AG09319 (cell line): ENCODE measurements at regions not wholly inside any gene's neighbourhood (a gene's known extent, or its start where the extent isn't known, plus 50 kb on each side); places are given as distances from the start of the nearest gene placed in this dataset.

Source experiments
- DNase-seq: peaks from one replicate; pipeline ENCODE4 v3.0.0-alpha.2; 2010; ENCODE audit warnings: low read depth; ENCODE audit errors: extremely low read depth
- CTCF ChIP-seq: IDR thresholded peaks from 2 replicates; pipeline ENCODE4 v1.5.1; 2011; ENCODE audit warnings: low read depth, mild to moderate bottlenecking, inconsistent platforms, low read length, moderate library complexity

- no peak for TF ChIP-seq CTCF
- DNase-seq = no peak
These were observed 110.5 kb upstream of the HABP2 start for GRCh38 chr10:113442336-113442735.

- TF ChIP-seq CTCF = no peak
- no peak for DNase-seq
These were observed 109.5 kb upstream of the HABP2 start for GRCh38 chr10:113443141-113443925.

GRCh38 chr10:113444766-113445365, 108.0 kb upstream of the HABP2 start:
- TF ChIP-seq CTCF = no peak
- DNase-seq = no peak

GRCh38 chr10:113445736-113446135, 107.1 kb upstream of the HABP2 start:
- DNase-seq = no peak
- no peak for TF ChIP-seq CTCF

GRCh38 chr10:113446739-113447138, 106.1 kb upstream of the HABP2 start:
- no peak for TF ChIP-seq CTCF
- DNase-seq = no peak

GRCh38 chr10:113447278-113447677, 105.6 kb upstream of the HABP2 start:
- no peak for TF ChIP-seq CTCF

GRCh38 chr10:113449006-113449695, 103.7 kb upstream of the HABP2 start:
- no peak for TF ChIP-seq CTCF
- DNase-seq = no peak

More at GRCh38 chr10:113447278-113447677, 105.6 kb upstream of the HABP2 start:
- DNase-seq = no peak
